ENCODE measurements at regions not wholly inside any gene's neighbourhood (a gene's known extent, or its start where the extent isn't known, plus 50 kb on each side); places are given as distances from the start of the nearest gene placed in this dataset.
"Not testable (repeated sequence)": the region's sequence is repeated elsewhere in the genome, so short reads cannot be mapped to it uniquely, and the experiment has no call there.

DNA sequence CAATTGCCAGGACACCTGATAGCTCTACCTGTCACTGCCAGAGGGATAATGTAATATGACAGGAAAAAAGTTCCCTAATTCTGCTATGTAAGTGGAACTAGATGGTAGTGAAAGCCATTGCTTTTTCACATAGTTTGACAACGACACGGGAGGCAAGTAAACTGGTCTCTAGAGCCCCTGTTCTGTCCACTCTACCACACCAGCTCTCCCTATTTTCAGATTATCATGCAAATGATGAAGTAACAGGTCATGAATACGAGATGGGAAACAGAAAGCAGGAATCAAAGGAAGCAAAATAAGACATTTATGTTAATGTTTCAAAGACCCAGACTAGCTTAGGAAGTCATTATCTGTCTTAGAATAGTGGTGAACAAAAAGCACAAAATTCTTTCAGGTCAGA is 56.2 kb downstream of the TAF11L14 start:
- no peak for DNase-seq (ENCODE audit: low read depth in 2 of 2)

- DNase-seq (ENCODE audit: low read depth in 2 of 2): no peak
These were observed 57.5 kb downstream of the TAF11L14 start for GRCh38 chr5:17691762-17692161.

GRCh38 chr5:17694371-17694770 is 60.1 kb downstream of the TAF11L14 start:
- no peak for DNase-seq (ENCODE audit: low read depth in 2 of 2)

GRCh38 chr5:17694914-17695313 is 60.7 kb downstream of the TAF11L14 start:
- DNase-seq (ENCODE audit: low read depth in 2 of 2): no peak

GRCh38 chr5:17696627-17697026 is 62.4 kb downstream of the TAF11L14 start:
- DNase-seq (ENCODE audit: low read depth in 2 of 2): no peak

DNA sequence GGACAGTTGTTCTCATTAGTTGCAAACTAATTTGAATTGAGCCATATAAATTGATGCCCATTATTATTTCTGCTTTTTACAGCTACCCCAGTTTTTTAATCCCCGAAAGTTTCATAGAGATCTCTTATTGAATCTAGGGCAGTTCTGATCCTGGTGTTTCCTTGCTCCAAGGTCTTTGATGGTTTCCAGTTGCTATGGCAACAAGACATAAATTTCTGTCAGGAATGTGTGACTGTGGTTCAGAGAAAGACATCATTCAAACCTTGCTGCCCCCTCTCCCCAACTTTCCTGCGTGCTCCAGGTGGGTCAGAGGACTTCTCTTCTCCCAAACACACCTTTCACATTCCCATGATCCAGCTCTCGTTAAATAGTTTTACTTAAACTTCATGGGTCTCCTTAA is 63.4 kb downstream of the TAF11L14 start:
- no peak for DNase-seq (ENCODE audit: low read depth in 2 of 2)

DNA sequence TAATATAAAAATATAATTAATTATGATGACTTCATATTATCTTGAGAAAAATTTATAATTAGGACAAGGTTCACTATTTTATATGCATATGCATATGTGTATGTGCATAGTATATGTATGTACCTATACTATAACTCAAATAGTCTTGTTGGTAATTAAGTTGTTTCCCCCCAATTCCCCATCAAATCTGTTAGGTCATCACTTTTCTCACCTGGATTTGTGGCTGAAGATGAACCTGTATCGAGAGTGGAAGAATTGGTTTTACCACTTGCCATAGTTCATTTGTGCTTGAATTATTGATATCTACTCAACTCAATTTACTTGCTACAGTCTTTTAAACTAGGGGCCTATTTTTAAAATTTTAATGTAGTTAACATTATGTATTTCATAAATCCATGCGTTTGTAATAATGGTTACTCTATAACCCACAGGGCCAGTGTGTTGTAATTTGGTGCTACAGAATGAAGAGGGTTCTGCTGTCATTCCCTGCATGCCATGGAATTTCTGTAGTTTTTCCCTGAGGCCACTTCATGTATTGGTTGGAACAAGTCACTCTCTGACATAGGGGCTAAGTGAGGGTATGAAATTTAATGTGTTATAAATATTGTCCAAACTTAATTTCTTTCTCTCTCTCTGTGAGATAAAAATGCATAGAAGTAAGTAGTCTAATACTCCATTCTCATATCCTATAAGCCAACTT is 74.9 kb downstream of the TAF11L14 start:
- DNase-seq (ENCODE audit: low read depth in 2 of 2): no peak

GRCh38 chr5:17713301-17713700 is 79.0 kb downstream of the TAF11L14 start:
- DNase-seq (ENCODE audit: low read depth in 2 of 2): no peak

GRCh38 chr5:17714186-17714585 is 79.9 kb downstream of the TAF11L14 start:
- no peak for DNase-seq (ENCODE audit: low read depth in 2 of 2)

- DNase-seq (ENCODE audit: low read depth in 2 of 2): no peak
These were observed 85.3 kb downstream of the TAF11L14 start for GRCh38 chr5:17719592-17719991.

GRCh38 chr5:17720071-17720470 is 85.8 kb downstream of the TAF11L14 start:
- DNase-seq (ENCODE audit: low read depth in 2 of 2): no peak

GRCh38 chr5:17723876-17724275 is 89.6 kb downstream of the TAF11L14 start:
- no peak for DNase-seq (ENCODE audit: low read depth in 2 of 2)

DNA sequence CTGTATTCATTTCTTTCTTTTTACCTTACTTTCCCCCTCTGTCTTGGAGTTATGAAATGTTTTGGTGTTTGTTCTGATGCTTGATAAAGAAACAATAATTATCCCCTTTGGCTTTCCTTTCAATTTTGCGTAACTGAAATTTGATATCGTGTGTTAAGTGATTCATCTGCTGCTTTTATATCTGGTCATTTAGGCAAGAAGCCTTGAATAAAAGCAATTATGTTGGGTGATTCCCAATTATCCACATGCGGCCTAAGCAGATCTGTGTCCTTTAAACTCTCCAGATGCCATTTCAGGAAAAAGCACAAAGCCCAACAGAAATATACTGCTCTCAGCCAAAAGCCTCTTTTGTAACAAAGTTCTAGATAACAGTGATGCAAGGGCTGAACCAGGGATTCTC is 92.8 kb downstream of the TAF11L14 start:
- DNase-seq (ENCODE audit: low read depth in 2 of 2): no peak

GRCh38 chr5:17730421-17730820 is 96.2 kb downstream of the TAF11L14 start:
- no peak for DNase-seq (ENCODE audit: low read depth in 2 of 2)

- DNase-seq (ENCODE audit: low read depth in 2 of 2): no peak
These were observed 98.2 kb downstream of the TAF11L14 start for GRCh38 chr5:17732351-17732923.

DNA sequence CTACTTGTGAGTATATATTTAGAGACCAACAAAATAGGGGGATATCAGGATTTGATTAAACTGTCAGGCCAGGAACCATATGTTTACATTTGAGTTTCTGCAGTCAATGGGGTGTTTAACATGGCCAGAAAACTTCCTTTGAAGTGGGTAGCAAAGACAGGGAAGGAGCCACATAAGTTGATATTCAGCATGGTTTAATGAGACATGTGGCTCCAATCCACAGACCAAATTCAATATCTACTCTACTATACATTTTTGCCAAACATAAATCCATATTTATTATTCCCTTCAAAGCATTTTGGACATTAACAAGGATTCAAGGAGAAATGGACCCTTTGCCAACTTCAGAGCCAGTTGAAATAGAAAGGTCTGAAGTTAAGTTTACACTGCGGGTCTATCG is 99.8 kb downstream of the TAF11L14 start:
- no peak for DNase-seq (ENCODE audit: low read depth in 2 of 2)

GRCh38 chr5:17735761-17736160 is 101.5 kb downstream of the TAF11L14 start:
- no peak for DNase-seq (ENCODE audit: low read depth in 2 of 2)

GRCh38 chr5:17737092-17737491 is 102.8 kb downstream of the TAF11L14 start:
- DNase-seq (ENCODE audit: low read depth in 2 of 2): no peak

DNA sequence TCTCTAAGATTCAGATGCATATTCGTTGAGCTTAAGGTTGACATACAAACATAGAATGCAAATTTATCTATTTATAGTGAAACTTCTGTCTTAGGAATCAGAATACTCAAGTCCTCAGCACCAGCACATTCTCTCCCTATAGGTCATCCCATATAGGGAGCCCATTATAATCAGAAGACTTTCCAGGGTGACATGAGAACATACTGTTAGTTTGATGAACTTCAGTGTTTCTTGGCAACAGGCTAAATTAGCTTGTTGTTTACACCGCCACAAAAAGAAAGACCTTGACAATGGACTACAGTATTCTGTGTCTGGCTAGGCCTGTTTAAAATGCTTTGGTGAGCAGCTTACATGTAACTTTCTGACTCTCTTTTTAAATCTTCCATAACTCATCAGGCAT is 104.2 kb downstream of the TAF11L14 start:
- DNase-seq (ENCODE audit: low read depth in 2 of 2): no peak

DNA sequence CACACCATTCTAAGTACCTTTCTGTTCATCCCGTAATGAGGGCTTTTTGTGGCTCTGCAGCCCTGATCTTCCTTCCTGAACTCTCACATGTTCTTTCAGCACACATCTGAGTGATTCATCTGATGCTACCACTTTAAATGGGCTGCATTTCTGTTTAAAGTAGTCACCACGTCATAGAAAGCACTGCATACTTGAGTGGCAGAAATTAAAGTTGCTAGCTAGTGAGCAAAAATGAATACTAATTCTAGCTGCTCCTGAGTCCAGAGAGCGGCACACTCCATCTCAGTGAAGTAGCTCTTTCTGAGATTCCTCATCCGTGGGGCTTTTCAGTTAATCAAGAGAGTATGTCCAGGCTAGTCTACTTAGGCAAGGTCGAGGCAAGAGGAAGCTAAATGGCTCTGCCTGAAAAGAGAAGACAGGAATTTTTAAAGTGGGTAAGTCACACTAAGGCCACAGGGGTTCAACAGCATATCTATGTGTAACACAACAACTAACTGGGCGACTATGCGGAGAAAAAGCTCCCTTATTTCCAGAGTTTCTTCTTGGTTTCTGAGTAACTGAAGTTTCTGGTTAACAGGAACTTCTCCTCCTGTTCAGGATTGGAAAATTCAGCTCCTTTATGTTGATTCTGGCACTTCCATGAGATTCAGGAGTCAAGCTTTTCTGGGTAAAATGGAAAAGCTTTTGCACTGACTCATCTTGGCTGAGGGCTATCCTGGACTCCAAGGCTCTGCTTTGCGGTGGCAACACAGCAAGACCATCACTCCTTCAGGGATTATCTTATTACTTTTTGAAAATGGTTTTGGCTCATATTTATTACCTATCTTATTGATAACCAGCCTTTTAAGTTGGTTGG is 109.5 kb downstream of the TAF11L14 start:
- DNase-seq (ENCODE audit: low read depth in 2 of 2): no peak

GRCh38 chr5:17748201-17748600 is 113.9 kb downstream of the TAF11L14 start:
- DNase-seq (ENCODE audit: low read depth in 2 of 2): no peak

DNA sequence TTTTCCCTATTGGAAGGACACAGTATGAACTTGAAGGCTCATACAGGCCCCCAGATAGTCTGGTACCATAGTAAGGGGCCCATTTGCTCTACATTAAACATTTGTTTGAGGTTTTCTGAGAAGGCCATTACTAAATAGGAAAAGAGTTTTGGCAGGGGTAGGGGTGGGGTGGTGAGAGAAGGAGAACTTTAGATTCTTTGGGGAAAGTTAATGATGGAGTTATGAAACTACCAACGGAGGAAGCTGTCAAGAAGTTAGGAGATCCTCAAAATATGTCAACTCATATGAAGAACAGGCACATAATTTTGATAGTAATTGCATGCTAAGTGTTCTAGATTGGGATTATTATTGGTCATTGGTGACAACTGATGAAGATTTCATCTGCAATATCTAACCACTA is 114.7 kb downstream of the TAF11L14 start:
- no peak for DNase-seq (ENCODE audit: low read depth in 2 of 2)

DNA sequence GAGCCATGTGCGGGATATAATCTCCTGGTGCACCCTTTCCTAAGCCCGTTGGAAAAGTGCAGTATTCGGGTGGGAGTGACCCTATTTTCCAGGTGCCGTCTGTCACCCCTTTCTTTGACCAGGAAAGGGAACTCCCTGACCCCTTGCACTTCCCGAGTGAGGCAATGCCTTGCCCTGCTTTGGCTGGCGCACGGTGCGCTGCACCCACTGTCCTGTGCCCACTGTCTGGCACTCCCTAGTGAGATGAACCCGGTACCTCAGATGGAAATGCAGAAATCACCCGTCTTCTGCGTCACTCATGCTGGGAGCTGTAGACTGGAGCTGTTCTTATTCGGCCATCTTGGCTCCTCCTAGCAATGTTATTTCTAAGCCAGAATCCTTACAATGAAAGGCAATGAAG is 121.1 kb downstream of the TAF11L14 start:
- not testable (repeated sequence) for DNase-seq (ENCODE audit: low read depth in 2 of 2)
